Vagina (tissue), 2 donors: ENCODE measurements at regions not wholly inside any gene's neighbourhood (a gene's known extent, or its start where the extent isn't known, plus 50 kb on each side); places are given as distances from the start of the nearest gene placed in this dataset.
A peak's percentile ranks its signal among the peaks of the same experiment; 100 is the strongest.

Source experiments
- CTCF ChIP-seq, 3 experiments: fragments of 450-650 bp in 2 of 3; fragments of 200-600 bp in 1 of 3; sonication (generic) in 1 of 3; IDR thresholded peaks; one replicate each; pipeline ENCODE4 v1.5.1; 2017 to 2019; ENCODE audit warnings: antibody characterized with exemption in 3 of 3, mild to moderate bottlenecking in 2 of 3, moderate library complexity in 2 of 3
- POLR2A ChIP-seq, 2 donors: fragments of 450-650 bp; IDR thresholded peaks; one replicate each; pipeline ENCODE4 v1.6.1; 2017; ENCODE audit warnings: antibody characterized with exemption in 2 of 2, mild to moderate bottlenecking in 2 of 2, moderate library complexity in 2 of 2
- POLR2AphosphoS5 ChIP-seq, 2 donors: sonication (generic); formaldehyde crosslinking; IDR thresholded peaks; one replicate each; pipeline ENCODE4 v1.9.0; 2017; ENCODE audit warnings: antibody characterized with exemption in 2 of 2, mild to moderate bottlenecking in 2 of 2, low read depth in 1 of 2; ENCODE audit not compliant: insufficient read depth in 1 of 2

GRCh38 chr10:118241229-118242137 is 100.6 kb downstream of the FAM204A start:
- peak; percentile 80 to 87 (median 86) for TF ChIP-seq CTCF (IDR thresholded peaks at IDR 0.05)
- peak in 1 of 2 donors; percentile 32 for TF ChIP-seq POLR2AphosphoS5 (IDR thresholded peaks at IDR 0.05; ENCODE audit: insufficient read depth in 1 of 2, low read depth in 1 of 2)
- no peak for TF ChIP-seq POLR2A (IDR thresholded peaks at IDR 0.05)
